GM23338 (cell line): ENCODE measurements at regions not wholly inside any gene's neighbourhood (a gene's known extent, or its start where the extent isn't known, plus 50 kb on each side); places are given as distances from the start of the nearest gene placed in this dataset.

Experiments
- ATAC-seq: fragments of 200-7000 bp; cut with Tn5 transposase; 3 replicates; pipeline ENCODE4 v1.9.1; 2020
- DNase-seq: peaks from one replicate; pipeline ENCODE4 v3.0.0-alpha.2; 2015; ENCODE audit warnings: low spot score
- H2AFZ ChIP-seq: fragments of 200-600 bp; sonication (generic); 2 replicates; pipeline ENCODE4 v1.8.0; 2016; ENCODE audit warnings: antibody characterized with exemption, mild to moderate bottlenecking, moderate library complexity
- H3F3A ChIP-seq: fragments of 200-600 bp; sonication (generic); replicated peaks from 2 replicates; pipeline ENCODE4 v1.8.0; 2017; ENCODE audit warnings: antibody characterized with exemption, mixed run types, low read depth
- H3K27ac ChIP-seq: fragments of 200-600 bp; sonication (generic); 2 replicates; pipeline ENCODE4 v1.6.1; 2016; ENCODE audit warnings: low read depth
- H3K27me3 ChIP-seq: fragments of 200-600 bp; sonication (generic); 2 replicates; pipeline ENCODE4 v1.8.0; 2016; ENCODE audit warnings: mild to moderate bottlenecking, mixed run types, moderate library complexity; ENCODE audit not compliant: insufficient read depth
- H3K36me3 ChIP-seq: fragments of 200-600 bp; sonication (generic); 2 replicates; pipeline ENCODE4 v1.8.0; 2016; ENCODE audit warnings: mild to moderate bottlenecking; ENCODE audit not compliant: insufficient read depth
- H3K4me1 ChIP-seq: fragments of 200-600 bp; sonication (generic); 2 replicates; pipeline ENCODE4 v1.8.0; 2016; ENCODE audit warnings: mild to moderate bottlenecking, moderate library complexity; ENCODE audit not compliant: insufficient read depth
- H3K4me2 ChIP-seq: fragments of 200-600 bp; sonication (generic); 2 replicates; pipeline ENCODE4 v1.7.1; 2017; ENCODE audit warnings: mixed run types
- H3K4me3 ChIP-seq: fragments of 200-600 bp; sonication (generic); 2 replicates; pipeline ENCODE4 v1.6.1; 2016; ENCODE audit warnings: mixed run types
- H3K79me2 ChIP-seq: fragments of 200-600 bp; sonication (generic); replicated peaks from 2 replicates; pipeline ENCODE4 v1.8.0; 2017; ENCODE audit warnings: mild to moderate bottlenecking; ENCODE audit not compliant: insufficient read depth
- H3K9me2 ChIP-seq: fragments of 200-600 bp; sonication (generic); 2 replicates; pipeline ENCODE4 v1.8.0; 2017; ENCODE audit not compliant: insufficient read depth
- H4K20me1 ChIP-seq: fragments of 200-600 bp; sonication (generic); replicated peaks from 2 replicates; pipeline ENCODE4 v1.8.0; 2017; ENCODE audit warnings: mild to moderate bottlenecking; ENCODE audit not compliant: insufficient read depth
- H3K27ac Mint-ChIP-seq: 2 replicates; pipeline ENCODE4 v1.8.0; 2020; ENCODE audit warnings: inconsistent platforms, mild to moderate bottlenecking, moderate library complexity, mixed read lengths
- H3K27me3 Mint-ChIP-seq: 3 replicates; pipeline ENCODE4 v1.8.0; 2022; ENCODE audit warnings: low read depth, mild to moderate bottlenecking, moderate library complexity, mixed read lengths, inconsistent platforms; ENCODE audit not compliant: insufficient read depth, poor library complexity
- H3K36me3 Mint-ChIP-seq: 3 replicates; pipeline ENCODE4 v1.8.0; 2021; ENCODE audit warnings: low read depth, mild to moderate bottlenecking, inconsistent platforms, moderate library complexity, mixed read lengths
- H3K4me1 Mint-ChIP-seq: 3 replicates; pipeline ENCODE4 v1.8.0; 2020; ENCODE audit warnings: mild to moderate bottlenecking, inconsistent platforms, mixed read lengths
- H3K4me3 Mint-ChIP-seq: 3 replicates; pipeline ENCODE4 v1.8.0; 2021; ENCODE audit warnings: moderate library complexity, mild to moderate bottlenecking, inconsistent platforms, mixed read lengths
- H3K9me3 Mint-ChIP-seq: 3 replicates; pipeline ENCODE4 v1.8.0; 2020; ENCODE audit warnings: moderate library complexity, mild to moderate bottlenecking, inconsistent platforms, mixed read lengths
- CREB1 ChIP-seq: fragments of 250-450 bp; sonication (Bioruptor Pico); IDR thresholded peaks from 2 replicates; pipeline ENCODE4 v1.5.0; 2020; ENCODE audit warnings: low read depth, mild to moderate bottlenecking, moderate library complexity
- EZH2 ChIP-seq: fragments of 200-600 bp; sonication (generic); IDR thresholded peaks from one replicate; pipeline ENCODE4 v1.8.0; 2017; ENCODE audit warnings: antibody characterized with exemption, mild to moderate bottlenecking, low read depth; ENCODE audit not compliant: unreplicated experiment
- EZH2phosphoT487 ChIP-seq: fragments of 200-600 bp; sonication (generic); IDR thresholded peaks from one replicate; pipeline ENCODE4 v1.8.1; 2018; ENCODE audit warnings: antibody characterized with exemption; ENCODE audit not compliant: unreplicated experiment
- JUNB ChIP-seq: IDR thresholded peaks from one replicate; pipeline ENCODE4 v1.6.1; 2016; ENCODE audit warnings: antibody characterized with exemption; ENCODE audit not compliant: unreplicated experiment
- NANOG ChIP-seq: IDR thresholded peaks from 2 replicates; pipeline ENCODE4 v1.6.1; 2016; ENCODE audit warnings: antibody characterized with exemption, borderline replicate concordance
- STAT1 ChIP-seq: IDR thresholded peaks from one replicate; pipeline ENCODE4 v1.6.1; 2016; ENCODE audit warnings: antibody characterized with exemption; ENCODE audit not compliant: unreplicated experiment
- ZNF114 ChIP-seq: fragments of 250-450 bp; sonication (Bioruptor Pico); IDR thresholded peaks from 2 replicates; pipeline ENCODE4 v1.5.0; 2020; ENCODE audit warnings: mild to moderate bottlenecking, moderate library complexity
- ZNF331 ChIP-seq: fragments of 250-450 bp; sonication (Bioruptor Pico); IDR thresholded peaks from 2 replicates; pipeline ENCODE4 v1.5.0; 2020; ENCODE audit warnings: low read depth, mild to moderate bottlenecking, moderate library complexity
- TF ChIP-seq, protein P1 (sequence below): fragments of 250-450 bp; sonication (Bioruptor Pico); IDR thresholded peaks from 2 replicates; pipeline ENCODE4 v1.5.0; 2020; ENCODE audit warnings: mild to moderate bottlenecking, moderate library complexity
- TF ChIP-seq, protein P2 (sequence below), 2 experiments: fragments of 200-600 bp in 1 of 2; sonication (generic) in 1 of 2; conservative IDR thresholded peaks; 2 replicates each; pipeline versions ENCODE4 v1.5.1 to v1.6.1; 2016 to 2017; ENCODE audit warnings: antibody characterized with exemption in 2 of 2, low read depth in 2 of 2, mild to moderate bottlenecking in 2 of 2, moderate library complexity in 1 of 2
- TF ChIP-seq, protein P3 (sequence below): IDR thresholded peaks from one replicate; pipeline ENCODE4 v1.6.1; 2018; ENCODE audit warnings: antibody characterized with exemption; ENCODE audit not compliant: unreplicated experiment

DNA sequence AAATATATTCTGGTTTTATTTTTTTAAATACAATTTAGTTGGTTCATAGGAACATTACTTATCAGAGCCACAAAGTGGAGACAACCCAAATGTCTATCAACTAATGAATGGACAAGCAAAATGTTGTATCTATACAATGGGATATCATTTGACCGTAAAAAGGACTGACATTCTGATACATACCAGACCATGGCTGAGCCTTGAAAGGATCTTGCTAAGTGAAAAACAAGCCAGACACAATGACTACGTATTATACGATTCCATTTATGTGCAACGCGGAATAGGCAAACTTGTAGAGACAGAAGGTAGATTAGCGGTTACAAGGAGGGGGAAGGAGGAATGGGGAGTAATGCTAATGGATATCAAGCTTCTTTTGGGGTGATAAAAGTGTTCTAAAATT, 621.6 kb downstream of the BNC2 start:
- no peak overlapping the region for H2AFZ ChIP-seq
- H4K20me1 ChIP-seq = no peaks in the 10 kb centered on the region
- no peaks in the 10 kb centered on the region for H3K36me3 ChIP-seq
- no peak overlapping the region for H3K27ac Mint-ChIP-seq
- no peaks in the 10 kb centered on the region; the same call in 1 of the 2 replicates for H3K9me2 ChIP-seq
- no peak overlapping the region for H3K4me3 ChIP-seq
- no peaks in the 10 kb centered on the region for H3K27me3 ChIP-seq
- DNase-seq (no peak), ATAC-seq (no peak)
- H3K4me1 ChIP-seq = peaks cover 11% of the 10 kb centered on the region
- no peak overlapping the region for H3K27ac ChIP-seq
- no peaks in the 10 kb centered on the region for H3F3A ChIP-seq
- H3K4me2 ChIP-seq = no peak overlapping the region
- H3K4me3 Mint-ChIP-seq = no peak overlapping the region
- no peaks in the 10 kb centered on the region for H3K36me3 Mint-ChIP-seq
- H3K27me3 Mint-ChIP-seq = peaks cover 3% of the 10 kb centered on the region
- no peaks in the 10 kb centered on the region for H3K9me3 Mint-ChIP-seq
- no peak for TF ChIP-seq NANOG
- TF ChIP-seq CREB1 (CRISPR knock-in tag) = no peak
- no peak for TF ChIP-seq ZNF114
- TF ChIP-seq ZNF331 (CRISPR knock-in tag) = no peak
- TF ChIP-seq, protein P1, sequence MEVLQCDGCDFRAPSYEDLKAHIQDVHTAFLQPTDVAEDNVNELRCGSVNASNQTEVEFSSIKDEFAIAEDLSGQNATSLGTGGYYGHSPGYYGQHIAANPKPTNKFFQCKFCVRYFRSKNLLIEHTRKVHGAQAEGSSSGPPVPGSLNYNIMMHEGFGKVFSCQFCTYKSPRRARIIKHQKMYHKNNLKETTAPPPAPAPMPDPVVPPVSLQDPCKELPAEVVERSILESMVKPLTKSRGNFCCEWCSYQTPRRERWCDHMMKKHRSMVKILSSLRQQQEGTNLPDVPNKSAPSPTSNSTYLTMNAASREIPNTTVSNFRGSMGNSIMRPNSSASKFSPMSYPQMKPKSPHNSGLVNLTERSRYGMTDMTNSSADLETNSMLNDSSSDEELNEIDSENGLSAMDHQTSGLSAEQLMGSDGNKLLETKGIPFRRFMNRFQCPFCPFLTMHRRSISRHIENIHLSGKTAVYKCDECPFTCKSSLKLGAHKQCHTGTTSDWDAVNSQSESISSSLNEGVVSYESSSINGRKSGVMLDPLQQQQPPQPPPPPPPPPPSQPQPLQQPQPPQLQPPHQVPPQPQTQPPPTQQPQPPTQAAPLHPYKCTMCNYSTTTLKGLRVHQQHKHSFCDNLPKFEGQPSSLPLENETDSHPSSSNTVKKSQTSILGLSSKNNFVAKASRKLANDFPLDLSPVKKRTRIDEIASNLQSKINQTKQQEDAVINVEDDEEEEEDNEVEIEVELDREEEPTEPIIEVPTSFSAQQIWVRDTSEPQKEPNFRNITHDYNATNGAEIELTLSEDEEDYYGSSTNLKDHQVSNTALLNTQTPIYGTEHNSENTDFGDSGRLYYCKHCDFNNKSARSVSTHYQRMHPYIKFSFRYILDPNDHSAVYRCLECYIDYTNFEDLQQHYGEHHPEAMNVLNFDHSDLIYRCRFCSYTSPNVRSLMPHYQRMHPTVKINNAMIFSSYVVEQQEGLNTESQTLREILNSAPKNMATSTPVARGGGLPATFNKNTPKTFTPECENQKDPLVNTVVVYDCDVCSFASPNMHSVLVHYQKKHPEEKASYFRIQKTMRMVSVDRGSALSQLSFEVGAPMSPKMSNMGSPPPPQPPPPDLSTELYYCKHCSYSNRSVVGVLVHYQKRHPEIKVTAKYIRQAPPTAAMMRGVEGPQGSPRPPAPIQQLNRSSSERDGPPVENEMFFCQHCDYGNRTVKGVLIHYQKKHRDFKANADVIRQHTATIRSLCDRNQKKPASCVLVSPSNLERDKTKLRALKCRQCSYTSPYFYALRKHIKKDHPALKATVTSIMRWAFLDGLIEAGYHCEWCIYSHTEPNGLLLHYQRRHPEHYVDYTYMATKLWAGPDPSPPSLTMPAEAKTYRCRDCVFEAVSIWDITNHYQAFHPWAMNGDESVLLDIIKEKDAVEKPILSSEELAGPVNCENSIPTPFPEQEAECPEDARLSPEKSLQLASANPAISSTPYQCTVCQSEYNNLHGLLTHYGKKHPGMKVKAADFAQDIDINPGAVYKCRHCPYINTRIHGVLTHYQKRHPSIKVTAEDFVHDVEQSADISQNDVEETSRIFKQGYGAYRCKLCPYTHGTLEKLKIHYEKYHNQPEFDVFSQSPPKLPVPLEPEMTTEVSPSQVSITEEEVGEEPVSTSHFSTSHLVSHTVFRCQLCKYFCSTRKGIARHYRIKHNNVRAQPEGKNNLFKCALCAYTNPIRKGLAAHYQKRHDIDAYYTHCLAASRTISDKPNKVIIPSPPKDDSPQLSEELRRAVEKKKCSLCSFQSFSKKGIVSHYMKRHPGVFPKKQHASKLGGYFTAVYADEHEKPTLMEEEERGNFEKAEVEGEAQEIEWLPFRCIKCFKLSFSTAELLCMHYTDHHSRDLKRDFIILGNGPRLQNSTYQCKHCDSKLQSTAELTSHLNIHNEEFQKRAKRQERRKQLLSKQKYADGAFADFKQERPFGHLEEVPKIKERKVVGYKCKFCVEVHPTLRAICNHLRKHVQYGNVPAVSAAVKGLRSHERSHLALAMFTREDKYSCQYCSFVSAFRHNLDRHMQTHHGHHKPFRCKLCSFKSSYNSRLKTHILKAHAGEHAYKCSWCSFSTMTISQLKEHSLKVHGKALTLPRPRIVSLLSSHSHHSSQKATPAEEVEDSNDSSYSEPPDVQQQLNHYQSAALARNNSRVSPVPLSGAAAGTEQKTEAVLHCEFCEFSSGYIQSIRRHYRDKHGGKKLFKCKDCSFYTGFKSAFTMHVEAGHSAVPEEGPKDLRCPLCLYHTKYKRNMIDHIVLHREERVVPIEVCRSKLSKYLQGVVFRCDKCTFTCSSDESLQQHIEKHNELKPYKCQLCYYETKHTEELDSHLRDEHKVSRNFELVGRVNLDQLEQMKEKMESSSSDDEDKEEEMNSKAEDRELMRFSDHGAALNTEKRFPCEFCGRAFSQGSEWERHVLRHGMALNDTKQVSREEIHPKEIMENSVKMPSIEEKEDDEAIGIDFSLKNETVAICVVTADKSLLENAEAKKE (CRISPR knock-in tag) = no peak
- TF ChIP-seq, protein P2, sequence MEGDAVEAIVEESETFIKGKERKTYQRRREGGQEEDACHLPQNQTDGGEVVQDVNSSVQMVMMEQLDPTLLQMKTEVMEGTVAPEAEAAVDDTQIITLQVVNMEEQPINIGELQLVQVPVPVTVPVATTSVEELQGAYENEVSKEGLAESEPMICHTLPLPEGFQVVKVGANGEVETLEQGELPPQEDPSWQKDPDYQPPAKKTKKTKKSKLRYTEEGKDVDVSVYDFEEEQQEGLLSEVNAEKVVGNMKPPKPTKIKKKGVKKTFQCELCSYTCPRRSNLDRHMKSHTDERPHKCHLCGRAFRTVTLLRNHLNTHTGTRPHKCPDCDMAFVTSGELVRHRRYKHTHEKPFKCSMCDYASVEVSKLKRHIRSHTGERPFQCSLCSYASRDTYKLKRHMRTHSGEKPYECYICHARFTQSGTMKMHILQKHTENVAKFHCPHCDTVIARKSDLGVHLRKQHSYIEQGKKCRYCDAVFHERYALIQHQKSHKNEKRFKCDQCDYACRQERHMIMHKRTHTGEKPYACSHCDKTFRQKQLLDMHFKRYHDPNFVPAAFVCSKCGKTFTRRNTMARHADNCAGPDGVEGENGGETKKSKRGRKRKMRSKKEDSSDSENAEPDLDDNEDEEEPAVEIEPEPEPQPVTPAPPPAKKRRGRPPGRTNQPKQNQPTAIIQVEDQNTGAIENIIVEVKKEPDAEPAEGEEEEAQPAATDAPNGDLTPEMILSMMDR (conservative IDR thresholded peaks at IDR 0.05; ENCODE audit: low read depth in 2 of 2) = no peak
- TF ChIP-seq STAT1 = no peak
- TF ChIP-seq EZH2 = no peak
- no peak for TF ChIP-seq EZH2phosphoT487
- TF ChIP-seq JUNB = no peak
- TF ChIP-seq, protein P3, sequence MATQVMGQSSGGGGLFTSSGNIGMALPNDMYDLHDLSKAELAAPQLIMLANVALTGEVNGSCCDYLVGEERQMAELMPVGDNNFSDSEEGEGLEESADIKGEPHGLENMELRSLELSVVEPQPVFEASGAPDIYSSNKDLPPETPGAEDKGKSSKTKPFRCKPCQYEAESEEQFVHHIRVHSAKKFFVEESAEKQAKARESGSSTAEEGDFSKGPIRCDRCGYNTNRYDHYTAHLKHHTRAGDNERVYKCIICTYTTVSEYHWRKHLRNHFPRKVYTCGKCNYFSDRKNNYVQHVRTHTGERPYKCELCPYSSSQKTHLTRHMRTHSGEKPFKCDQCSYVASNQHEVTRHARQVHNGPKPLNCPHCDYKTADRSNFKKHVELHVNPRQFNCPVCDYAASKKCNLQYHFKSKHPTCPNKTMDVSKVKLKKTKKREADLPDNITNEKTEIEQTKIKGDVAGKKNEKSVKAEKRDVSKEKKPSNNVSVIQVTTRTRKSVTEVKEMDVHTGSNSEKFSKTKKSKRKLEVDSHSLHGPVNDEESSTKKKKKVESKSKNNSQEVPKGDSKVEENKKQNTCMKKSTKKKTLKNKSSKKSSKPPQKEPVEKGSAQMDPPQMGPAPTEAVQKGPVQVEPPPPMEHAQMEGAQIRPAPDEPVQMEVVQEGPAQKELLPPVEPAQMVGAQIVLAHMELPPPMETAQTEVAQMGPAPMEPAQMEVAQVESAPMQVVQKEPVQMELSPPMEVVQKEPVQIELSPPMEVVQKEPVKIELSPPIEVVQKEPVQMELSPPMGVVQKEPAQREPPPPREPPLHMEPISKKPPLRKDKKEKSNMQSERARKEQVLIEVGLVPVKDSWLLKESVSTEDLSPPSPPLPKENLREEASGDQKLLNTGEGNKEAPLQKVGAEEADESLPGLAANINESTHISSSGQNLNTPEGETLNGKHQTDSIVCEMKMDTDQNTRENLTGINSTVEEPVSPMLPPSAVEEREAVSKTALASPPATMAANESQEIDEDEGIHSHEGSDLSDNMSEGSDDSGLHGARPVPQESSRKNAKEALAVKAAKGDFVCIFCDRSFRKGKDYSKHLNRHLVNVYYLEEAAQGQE = no peak
- peaks cover 35% of the 10 kb centered on the region for H3K4me1 Mint-ChIP-seq
- no peaks in the 10 kb centered on the region for H3K79me2 ChIP-seq
